Lung (tissue), 11 donors: ENCODE measurements at regions not wholly inside any gene's neighbourhood (a gene's known extent, or its start where the extent isn't known, plus 50 kb on each side); places are given as distances from the start of the nearest gene placed in this dataset.

Source experiments
- ATAC-seq: fragments of 200-7000 bp; cut with Tn5 transposase; one replicate; pipeline ENCODE4 v1.9.1; 2020; ENCODE audit warnings: moderate number of reproducible peaks; ENCODE audit not compliant: insufficient read depth, low FRiP score
- DNase-seq, 3 donors: peaks; one replicate each; pipeline ENCODE4 v3.0.0-alpha.2; 2013 to 2017
- H3K27ac ChIP-seq, 2 donors: one replicate each; pipeline ENCODE4 v1.5.1; 2013; ENCODE audit warnings: mild to moderate bottlenecking in 2 of 2, moderate library complexity in 2 of 2, control low read depth in 1 of 2, inconsistent platforms in 1 of 2, low read depth in 1 of 2, low read length in 1 of 2
- H3K27me3 ChIP-seq, 3 donors: one replicate each; pipeline ENCODE4 v1.5.1; 2013; ENCODE audit warnings: low read length in 2 of 3; ENCODE audit not compliant: control insufficient read depth in 3 of 3, insufficient read depth in 3 of 3
- H3K36me3 ChIP-seq, 4 donors: one replicate each; pipeline ENCODE4 v1.5.1; 2013; ENCODE audit warnings: low read length in 4 of 4, mild to moderate bottlenecking in 1 of 4, moderate library complexity in 1 of 4; ENCODE audit not compliant: control insufficient read depth in 4 of 4, insufficient read depth in 4 of 4
- H3K4me1 ChIP-seq, 5 donors: one replicate each; pipeline ENCODE4 v1.5.1; 2013; ENCODE audit warnings: low read length in 5 of 5, mild to moderate bottlenecking in 2 of 5, moderate library complexity in 1 of 5; ENCODE audit not compliant: control insufficient read depth in 5 of 5, insufficient read depth in 5 of 5
- H3K4me3 ChIP-seq: one replicate; pipeline ENCODE4 v1.5.1; 2013; ENCODE audit warnings: mild to moderate bottlenecking, control low read depth, moderate library complexity
- H3K9ac ChIP-seq, 2 donors: one replicate each; pipeline ENCODE4 v1.5.1; 2013; ENCODE audit warnings: low read length in 2 of 2, control low read depth in 1 of 2; ENCODE audit not compliant: insufficient read depth in 1 of 2
- H3K9me3 ChIP-seq, 4 donors: one replicate each; pipeline ENCODE4 v1.5.1; 2013; ENCODE audit warnings: low read length in 3 of 4, mild to moderate bottlenecking in 1 of 4, moderate library complexity in 1 of 4; ENCODE audit not compliant: control insufficient read depth in 4 of 4, insufficient read depth in 3 of 4
- CTCF ChIP-seq: IDR thresholded peaks from 2 replicates; pipeline ENCODE4 v1.5.1; 2012; ENCODE audit warnings: mild to moderate bottlenecking; ENCODE audit errors: control extremely low read depth, extremely low read depth
- WGBS, 2 donors: extraction: QIAGEN DNeasy Blood & Tissue Kit; methylation state at CpG; one replicate each; pipeline ENCODE4 v1.1.7; 2013; 5-methylcytosine and 5-hydroxymethylcytosine counted together
- donor health status: control.
- donor health status: control.
- donor health status: Bipolar disorder and iron deficiency.
- donor health status: healthy.
- donor health status: DM: yes; HTN: yes; CAD: no.

- Histone ChIP-seq H3K9ac (no peak overlapping the region), H3K9me3 (no peaks in the 10 kb centered on the region), H3K4me1 (peaks cover 0 to 7% (median 0%) of the 10 kb centered on the region in 5 donors), H3K27ac (no peak overlapping the region), H3K4me3 (no peak overlapping the region), H3K27me3 (peaks cover 0 to 3% (median 2%) of the 10 kb centered on the region in 3 donors), H3K36me3 (no peaks in the 10 kb centered on the region)
- DNase-seq = no peak
- ATAC-seq = no peak
- no peak for TF ChIP-seq CTCF
- WGBS, 2 donors = 90 to 91% methylated on average over 11 of the region's 11 CpGs
Measured at GRCh38 chr6:168888102-168888501, 365.5 kb downstream of the THBS2 start.

GRCh38 chr6:168887621-168888020 lies 366.0 kb downstream of the THBS2 start:
- 71 to 82% methylated on average over 10 of the region's 10 CpGs for WGBS, 2 donors
- H3K27me3 ChIP-seq = peaks cover 0 to 3% (median 2%) of the 10 kb centered on the region in 3 donors
- H3K4me3 ChIP-seq = no peak overlapping the region
- H3K36me3 ChIP-seq = no peaks in the 10 kb centered on the region
- peaks cover 0 to 7% (median 0%) of the 10 kb centered on the region in 5 donors for H3K4me1 ChIP-seq
- no peak for ATAC-seq
- no peak overlapping the region for H3K27ac ChIP-seq
- no peak overlapping the region for H3K9ac ChIP-seq
- TF ChIP-seq CTCF = no peak
- no peak for DNase-seq
- no peaks in the 10 kb centered on the region for H3K9me3 ChIP-seq

DNA sequence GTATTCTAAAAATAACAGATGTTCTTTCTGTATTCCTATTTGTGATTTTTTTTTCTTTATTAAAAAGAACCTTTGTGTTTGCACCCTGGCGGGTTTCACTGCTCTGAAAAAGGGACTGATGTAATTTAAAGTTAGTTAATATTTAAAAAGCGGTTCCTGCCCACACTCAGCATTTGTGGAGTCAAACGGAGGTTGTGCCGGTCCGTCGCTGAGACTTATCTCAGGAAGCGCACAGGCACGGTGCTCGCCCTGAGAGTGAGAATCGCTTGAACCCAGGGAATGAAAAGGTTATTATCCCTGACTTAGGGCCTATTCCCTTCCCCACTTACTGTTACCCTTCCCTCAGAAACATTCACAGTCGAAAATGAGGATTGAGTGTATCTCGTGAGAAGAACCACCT lies 366.7 kb downstream of the THBS2 start:
- WGBS, 2 donors = 71 to 81% methylated on average over 12 of the region's 12 CpGs
- Histone ChIP-seq H3K4me1 (peaks cover 0 to 7% (median 0%) of the 10 kb centered on the region in 5 donors), H3K4me3 (no peak overlapping the region), H3K27ac (no peak overlapping the region), H3K27me3 (peaks cover 0 to 3% (median 2%) of the 10 kb centered on the region in 3 donors), H3K36me3 (no peaks in the 10 kb centered on the region), H3K9ac (no peak overlapping the region), H3K9me3 (no peaks in the 10 kb centered on the region)
- TF ChIP-seq CTCF = no peak
- ATAC-seq = no peak
- peak in 1 of 3 donors; percentile 53 for DNase-seq
